Activated CD4-positive, alpha-beta T cell treated with anti-CD3 and anti-CD28 coated beads, Interleukin-2, amount 10 ng/mL, durations not matched to agents 24 days and 14 days (primary cell): ENCODE measurements at regions not wholly inside any gene's neighbourhood (a gene's known extent, or its start where the extent isn't known, plus 50 kb on each side); places are given as distances from the start of the nearest gene placed in this dataset.

Source experiments
- DNase-seq: peaks from one replicate; pipeline ENCODE4 v3.0.0; 2022
- H3K27ac Mint-ChIP-seq: one replicate; pipeline ENCODE4 v1.8.0; 2022; ENCODE audit warnings: mild to moderate bottlenecking, mixed read lengths
- H3K27me3 Mint-ChIP-seq: one replicate; pipeline ENCODE4 v1.8.0; 2022; ENCODE audit warnings: mixed read lengths
- H3K36me3 Mint-ChIP-seq: one replicate; pipeline ENCODE4 v1.8.0; 2022; ENCODE audit warnings: low read depth, mild to moderate bottlenecking, mixed read lengths
- H3K4me1 Mint-ChIP-seq: one replicate; pipeline ENCODE4 v1.8.0; 2021; ENCODE audit warnings: mixed read lengths
- H3K4me3 Mint-ChIP-seq: one replicate; pipeline ENCODE4 v1.8.0; 2022; ENCODE audit warnings: mild to moderate bottlenecking, moderate library complexity, mixed read lengths
- H3K9me3 Mint-ChIP-seq: one replicate; pipeline ENCODE4 v1.8.0; 2021; ENCODE audit warnings: mixed read lengths
- intact Hi-C: fragments of 100-400 bp; cut with micrococcal nuclease; formaldehyde crosslinking; loops from one replicate; pipeline ENCODE4 v1.15.1; 2023

GRCh38 chr3:14301558-14301957 lies 100.8 kb upstream of the SLC6A6 start:
- intact Hi-C loops, result no loop called here
- peaks cover 8% of the 10 kb centered on the region for H3K27me3 Mint-ChIP-seq
- DNase-seq, result no peak
- no peaks in the 10 kb centered on the region for H3K36me3 Mint-ChIP-seq
- no peaks in the 10 kb centered on the region for H3K9me3 Mint-ChIP-seq
- no peak overlapping the region for H3K27ac Mint-ChIP-seq
- H3K4me3 Mint-ChIP-seq, result no peak overlapping the region
- peaks cover 4% of the 10 kb centered on the region for H3K4me1 Mint-ChIP-seq

GRCh38 chr3:14303336-14304100 lies 98.9 kb upstream of the SLC6A6 start:
- no peak for DNase-seq
- Mint-ChIP-seq H3K9me3 (no peaks in the 10 kb centered on the region), H3K36me3 (no peaks in the 10 kb centered on the region), H3K4me3 (no peak overlapping the region), H3K27ac (no peak overlapping the region), H3K27me3 (peaks cover 10% of the 10 kb centered on the region), H3K4me1 (peaks cover 4% of the 10 kb centered on the region)
- intact Hi-C loops, result no loop called here

GRCh38 chr3:14304101-14305045 lies 98.0 kb upstream of the SLC6A6 start:
- peaks cover 12% of the 10 kb centered on the region for H3K27me3 Mint-ChIP-seq
- H3K4me1 Mint-ChIP-seq, result peaks cover 4% of the 10 kb centered on the region
- H3K27ac Mint-ChIP-seq, result no peak overlapping the region
- H3K4me3 Mint-ChIP-seq, result no peak overlapping the region
- H3K36me3 Mint-ChIP-seq, result no peaks in the 10 kb centered on the region
- no peaks in the 10 kb centered on the region for H3K9me3 Mint-ChIP-seq
- intact Hi-C loops, result no loop called here
- DNase-seq, result no peak

- Mint-ChIP-seq H3K9me3 (no peaks in the 10 kb centered on the region), H3K27me3 (peaks cover 19% of the 10 kb centered on the region), H3K4me3 (no peak overlapping the region), H3K4me1 (peaks cover 4% of the 10 kb centered on the region), H3K27ac (no peak overlapping the region), H3K36me3 (no peaks in the 10 kb centered on the region)
- intact Hi-C loops, result no loop called here
- no peak for DNase-seq
Measured at GRCh38 chr3:14305324-14305723, 97.1 kb upstream of the SLC6A6 start.

- Mint-ChIP-seq H3K9me3 (no peaks in the 10 kb centered on the region), H3K4me1 (peaks cover 4% of the 10 kb centered on the region), H3K4me3 (no peak overlapping the region), H3K27ac (no peak overlapping the region), H3K27me3 (peaks cover 20% of the 10 kb centered on the region), H3K36me3 (no peaks in the 10 kb centered on the region)
- intact Hi-C loops, result no loop called here
- no peak for DNase-seq
Measured at GRCh38 chr3:14306142-14306541, 96.3 kb upstream of the SLC6A6 start.

- no peaks in the 10 kb centered on the region for H3K9me3 Mint-ChIP-seq
- H3K27ac Mint-ChIP-seq, result no peak overlapping the region
- H3K27me3 Mint-ChIP-seq, result peaks cover 28% of the 10 kb centered on the region
- H3K4me3 Mint-ChIP-seq, result no peak overlapping the region
- intact Hi-C loops, result no loop called here
- peaks cover 4% of the 10 kb centered on the region for H3K4me1 Mint-ChIP-seq
- no peak for DNase-seq
- no peaks in the 10 kb centered on the region for H3K36me3 Mint-ChIP-seq
Measured at GRCh38 chr3:14307656-14308302, 94.6 kb upstream of the SLC6A6 start.

GRCh38 chr3:14311729-14312128 lies 90.7 kb upstream of the SLC6A6 start:
- Mint-ChIP-seq H3K27ac (no peak overlapping the region), H3K4me3 (no peak overlapping the region), H3K27me3 (peaks cover 24% of the 10 kb centered on the region), H3K9me3 (no peaks in the 10 kb centered on the region), H3K4me1 (no peaks in the 10 kb centered on the region), H3K36me3 (no peaks in the 10 kb centered on the region)
- no peak for DNase-seq
- intact Hi-C loops, result no loop called here

GRCh38 chr3:14312375-14312774 lies 90.0 kb upstream of the SLC6A6 start:
- no peak overlapping the region for H3K4me3 Mint-ChIP-seq
- H3K9me3 Mint-ChIP-seq, result no peaks in the 10 kb centered on the region
- H3K4me1 Mint-ChIP-seq, result no peaks in the 10 kb centered on the region
- H3K27ac Mint-ChIP-seq, result no peak overlapping the region
- no peak for DNase-seq
- peaks cover 23% of the 10 kb centered on the region for H3K27me3 Mint-ChIP-seq
- intact Hi-C loops, result no loop called here
- H3K36me3 Mint-ChIP-seq, result no peaks in the 10 kb centered on the region

GRCh38 chr3:14317057-14317553 lies 85.3 kb upstream of the SLC6A6 start:
- no peaks in the 10 kb centered on the region for H3K36me3 Mint-ChIP-seq
- H3K4me1 Mint-ChIP-seq, result no peaks in the 10 kb centered on the region
- no peak for DNase-seq
- H3K27me3 Mint-ChIP-seq, result peaks cover 7% of the 10 kb centered on the region
- intact Hi-C loops, result no loop called here
- peaks cover 5% of the 10 kb centered on the region for H3K9me3 Mint-ChIP-seq
- no peak overlapping the region for H3K27ac Mint-ChIP-seq
- no peak overlapping the region for H3K4me3 Mint-ChIP-seq

GRCh38 chr3:14318646-14319045 lies 83.8 kb upstream of the SLC6A6 start:
- Mint-ChIP-seq H3K27me3 (peaks cover 1% of the 10 kb centered on the region), H3K4me1 (no peaks in the 10 kb centered on the region), H3K4me3 (no peak overlapping the region), H3K36me3 (no peaks in the 10 kb centered on the region), H3K9me3 (peaks cover 5% of the 10 kb centered on the region), H3K27ac (no peak overlapping the region)
- intact Hi-C loops, result no loop called here
- DNase-seq, result no peak

GRCh38 chr3:14319654-14320182 lies 82.7 kb upstream of the SLC6A6 start:
- Mint-ChIP-seq H3K27me3 (no peaks in the 10 kb centered on the region), H3K4me3 (no peak overlapping the region), H3K9me3 (peaks cover 5% of the 10 kb centered on the region), H3K27ac (no peak overlapping the region), H3K4me1 (no peaks in the 10 kb centered on the region), H3K36me3 (no peaks in the 10 kb centered on the region)
- intact Hi-C loops, result no loop called here
- peak; percentile 74 for DNase-seq

- Mint-ChIP-seq H3K36me3 (no peaks in the 10 kb centered on the region), H3K9me3 (peaks cover 5% of the 10 kb centered on the region), H3K4me1 (no peaks in the 10 kb centered on the region), H3K4me3 (no peak overlapping the region), H3K27me3 (no peaks in the 10 kb centered on the region), H3K27ac (no peak overlapping the region)
- no peak for DNase-seq
- intact Hi-C loops, result no loop called here
Measured at GRCh38 chr3:14320219-14320618, 82.2 kb upstream of the SLC6A6 start.

GRCh38 chr3:14322001-14322400 lies 80.4 kb upstream of the SLC6A6 start:
- no peak overlapping the region for H3K27ac Mint-ChIP-seq
- no peaks in the 10 kb centered on the region for H3K36me3 Mint-ChIP-seq
- H3K4me1 Mint-ChIP-seq, result no peaks in the 10 kb centered on the region
- DNase-seq, result no peak
- H3K9me3 Mint-ChIP-seq, result peaks cover 5% of the 10 kb centered on the region
- intact Hi-C loops, result no loop called here
- H3K4me3 Mint-ChIP-seq, result no peak overlapping the region
- H3K27me3 Mint-ChIP-seq, result peaks cover under 1% of the 10 kb centered on the region
